H9 (cell line): ENCODE measurements at regions not wholly inside any gene's neighbourhood (a gene's known extent, or its start where the extent isn't known, plus 50 kb on each side); places are given as distances from the start of the nearest gene placed in this dataset.

ENCODE experiments used
- DNase-seq: peaks from one replicate; pipeline ENCODE4 v3.0.0-alpha.2; 2017
- H2AFZ ChIP-seq: one replicate; pipeline ENCODE4 v1.6.1; 2013; ENCODE audit warnings: mild to moderate bottlenecking, low read length, control low read depth, moderate library complexity
- H2AK5ac ChIP-seq: 2 replicates; pipeline ENCODE4 v1.6.1; 2013; ENCODE audit warnings: low read length, control low read depth, mixed read lengths; ENCODE audit not compliant: insufficient read length
- H2BK120ac ChIP-seq: one replicate; pipeline ENCODE4 v1.6.1; 2013; ENCODE audit warnings: low read depth, mild to moderate bottlenecking, low read length, control low read depth, inconsistent platforms; ENCODE audit not compliant: poor library complexity, severe bottlenecking
- H2BK12ac ChIP-seq: 2 replicates; pipeline ENCODE4 v1.6.1; 2013; ENCODE audit warnings: low read length, control low read depth, mixed read lengths, low read depth; ENCODE audit not compliant: insufficient read length
- H2BK15ac ChIP-seq: 2 replicates; pipeline ENCODE4 v1.6.1; 2013; ENCODE audit warnings: low read depth, low read length, control low read depth
- H2BK20ac ChIP-seq: one replicate; pipeline ENCODE4 v1.6.1; 2013; ENCODE audit warnings: low read depth, mild to moderate bottlenecking, low read length, control low read depth, inconsistent platforms; ENCODE audit not compliant: poor library complexity, severe bottlenecking
- H2BK5ac ChIP-seq: 2 replicates; pipeline ENCODE4 v1.6.1; 2013; ENCODE audit warnings: low read length, control low read depth, mixed read lengths; ENCODE audit not compliant: insufficient read length
- H3K14ac ChIP-seq: 2 replicates; pipeline ENCODE4 v1.6.1; 2013; ENCODE audit warnings: low read length, control low read depth; ENCODE audit not compliant: insufficient read depth
- H3K18ac ChIP-seq: 2 replicates; pipeline ENCODE4 v1.6.1; 2013; ENCODE audit warnings: low read depth, mild to moderate bottlenecking, mixed read lengths, low read length, control low read depth; ENCODE audit not compliant: insufficient read length
- H3K23ac ChIP-seq: 2 replicates; pipeline ENCODE4 v1.6.1; 2013; ENCODE audit warnings: low read length, control low read depth, mixed read lengths, low read depth; ENCODE audit not compliant: insufficient read length
- H3K23me2 ChIP-seq: 2 replicates; pipeline ENCODE4 v1.6.1; 2013; ENCODE audit warnings: low read depth, mild to moderate bottlenecking, mixed read lengths, low read length, control low read depth; ENCODE audit not compliant: insufficient read length, poor library complexity, severe bottlenecking
- H3K27ac ChIP-seq: 2 replicates; pipeline ENCODE4 v1.5.1; 2013; ENCODE audit warnings: low read length, control low read depth, mixed read lengths, low read depth; ENCODE audit not compliant: insufficient read length
- H3K27me3 ChIP-seq: 2 replicates; pipeline ENCODE4 v1.6.1; 2013; ENCODE audit warnings: low read length, control low read depth, inconsistent platforms; ENCODE audit not compliant: insufficient read depth
- H3K4ac ChIP-seq: 2 replicates; pipeline ENCODE4 v1.6.1; 2013; ENCODE audit warnings: low read depth, mild to moderate bottlenecking, control low read depth, inconsistent platforms, low read length, moderate library complexity
- H3K4me1 ChIP-seq: 2 replicates; pipeline ENCODE4 v1.6.1; 2013; ENCODE audit warnings: low read length, control low read depth, inconsistent platforms; ENCODE audit not compliant: insufficient read depth
- H3K4me2 ChIP-seq: 2 replicates; pipeline ENCODE4 v1.6.1; 2013; ENCODE audit warnings: low read length, control low read depth, mixed read lengths; ENCODE audit not compliant: insufficient read length, insufficient read depth
- H3K56ac ChIP-seq: 2 replicates; pipeline ENCODE4 v1.6.1; 2013; ENCODE audit warnings: low read depth, mild to moderate bottlenecking, mixed read lengths, low read length, control low read depth; ENCODE audit not compliant: insufficient read length
- H3K79me1 ChIP-seq: 2 replicates; pipeline ENCODE4 v1.6.1; 2013; ENCODE audit warnings: low read depth, mild to moderate bottlenecking, moderate library complexity, low read length, control low read depth, inconsistent platforms; ENCODE audit not compliant: insufficient read depth, poor library complexity, severe bottlenecking
- H3K79me2 ChIP-seq: 2 replicates; pipeline ENCODE4 v1.6.1; 2013; ENCODE audit warnings: low read length, control low read depth, inconsistent platforms; ENCODE audit not compliant: insufficient read depth
- H3K9ac ChIP-seq: 2 replicates; pipeline ENCODE4 v1.6.1; 2013; ENCODE audit warnings: low read length, control low read depth, mixed read lengths; ENCODE audit not compliant: insufficient read length; ENCODE audit errors: extremely low read depth
- H3K9me3 ChIP-seq: one replicate; pipeline ENCODE4 v1.6.1; 2013; ENCODE audit warnings: low read depth, low read length, inconsistent platforms; ENCODE audit not compliant: control insufficient read depth
- H3T11ph ChIP-seq: one replicate; pipeline ENCODE4 v1.6.1; 2013; ENCODE audit warnings: mild to moderate bottlenecking, low read length, control low read depth, inconsistent platforms
- H4K20me1 ChIP-seq: one replicate; pipeline ENCODE4 v1.6.1; 2013; ENCODE audit not compliant: control insufficient read depth, insufficient read length, insufficient read depth
- H4K5ac ChIP-seq: 2 replicates; pipeline ENCODE4 v1.6.1; 2013; ENCODE audit warnings: low read depth, mild to moderate bottlenecking, mixed read lengths, low read length, control low read depth; ENCODE audit not compliant: insufficient read length
- H4K8ac ChIP-seq: replicated peaks from 2 replicates; pipeline ENCODE4 v1.6.1; 2013; ENCODE audit warnings: low read length, control low read depth, mixed read lengths, low read depth; ENCODE audit not compliant: insufficient read length
- H4K91ac ChIP-seq: 2 replicates; pipeline ENCODE4 v1.6.1; 2013; ENCODE audit warnings: low read depth, mild to moderate bottlenecking, moderate library complexity, mixed read lengths, low read length, control low read depth; ENCODE audit not compliant: insufficient read length
- H3K27ac Mint-ChIP-seq, 3 experiments: 2 replicates in 2 of 3; 3 replicates in 1 of 3; pipeline ENCODE4 v1.8.0; 2020 to 2021; ENCODE audit warnings: mixed read lengths in 3 of 3, mild to moderate bottlenecking in 1 of 3, moderate library complexity in 1 of 3
- H3K27me3 Mint-ChIP-seq: 2 replicates; pipeline ENCODE4 v1.8.0; 2021; ENCODE audit warnings: low read depth, mild to moderate bottlenecking, moderate library complexity, mixed read lengths
- H3K36me3 Mint-ChIP-seq, 3 experiments: 2 replicates in 2 of 3; 3 replicates in 1 of 3; pipeline ENCODE4 v1.8.0; 2020 to 2021; ENCODE audit warnings: low read depth in 3 of 3, mixed read lengths in 3 of 3; ENCODE audit not compliant: insufficient read depth in 1 of 3
- H3K4me1 Mint-ChIP-seq, 2 experiments: 2 replicates each; pipeline ENCODE4 v1.8.0; 2020; ENCODE audit warnings: mixed read lengths in 2 of 2
- H3K4me3 Mint-ChIP-seq, 2 experiments: 2 replicates in 1 of 2; 3 replicates in 1 of 2; pipeline ENCODE4 v1.8.0; 2020 to 2021; ENCODE audit warnings: mild to moderate bottlenecking in 2 of 2, mixed read lengths in 2 of 2, moderate library complexity in 1 of 2
- H3K9me3 Mint-ChIP-seq, 2 experiments: 2 replicates in 1 of 2; 3 replicates in 1 of 2; pipeline ENCODE4 v1.8.0; 2020; ENCODE audit warnings: mild to moderate bottlenecking in 2 of 2, mixed read lengths in 2 of 2, moderate library complexity in 1 of 2
- CTCF ChIP-seq: fragments of 200-600 bp; sonication (generic); conservative IDR thresholded peaks from 3 replicates; pipeline ENCODE4 v1.8.0; 2021; ENCODE audit warnings: antibody characterized with exemption, mild to moderate bottlenecking
- WGBS: extraction: QIAGEN DNeasy Blood & Tissue Kit; methylation state at CpG from one replicate; pipeline ENCODE4 v1.1.7; 2013; ENCODE audit warnings: missing lambda C conversion rate, low lambda C conversion rate, mixed read lengths; ENCODE audit not compliant: insufficient read length; ENCODE audit errors: extremely low coverage; 5-methylcytosine and 5-hydroxymethylcytosine counted together

DNA sequence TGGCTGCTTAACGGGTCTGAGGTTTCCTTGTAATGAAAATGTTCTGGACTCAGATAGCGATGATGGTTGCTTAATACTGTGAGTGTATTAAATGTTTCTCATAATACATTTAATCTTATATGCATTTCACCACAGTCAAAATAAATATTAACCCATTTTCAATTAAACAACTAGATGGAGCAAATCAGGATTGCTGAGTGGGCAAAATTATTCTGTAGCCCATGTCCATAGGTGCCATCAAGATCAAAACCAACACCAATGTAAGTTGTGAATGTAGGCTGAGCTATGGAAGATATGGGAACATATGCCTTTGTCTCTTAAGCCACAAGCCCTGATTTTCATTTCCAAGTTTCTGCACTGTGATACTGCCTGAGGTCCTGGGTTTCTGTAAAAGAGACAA, 572.6 kb upstream of the EEF2KMT start:
- no peak overlapping the region for H3K27ac ChIP-seq
- H2AK5ac ChIP-seq = no peak overlapping the region
- H3K79me2 ChIP-seq = no peaks in the 10 kb centered on the region
- no peak for DNase-seq
- no peak overlapping the region for H3K4me2 ChIP-seq
- H2BK120ac ChIP-seq = no peak overlapping the region
- H3K9ac ChIP-seq = no peak overlapping the region
- no peak overlapping the region for H2BK15ac ChIP-seq
- H3K23me2 ChIP-seq = no peaks in the 10 kb centered on the region
- Mint-ChIP-seq H3K36me3 (no peaks in the 10 kb centered on the region), H3K27me3 (no peaks in the 10 kb centered on the region), H3K9me3 (no peaks in the 10 kb centered on the region), H3K27ac (no peak overlapping the region), H3K4me3 (no peak overlapping the region), H3K4me1 (peaks cover 9 to 11% of the 10 kb centered on the region in 2 experiments)
- H3K23ac ChIP-seq = no peak overlapping the region
- no peaks in the 10 kb centered on the region for H3K79me1 ChIP-seq
- no peaks in the 10 kb centered on the region for H3K9me3 ChIP-seq
- no peak overlapping the region for H4K91ac ChIP-seq
- H3K4ac ChIP-seq = no peak overlapping the region
- H3K56ac ChIP-seq = no peak overlapping the region
- no peak overlapping the region for H3T11ph ChIP-seq
- H3K27me3 ChIP-seq = no peaks in the 10 kb centered on the region
- no peak overlapping the region for H2AFZ ChIP-seq
- H3K18ac ChIP-seq = no peak overlapping the region
- no peak overlapping the region for H4K8ac ChIP-seq
- H4K5ac ChIP-seq = no peak overlapping the region
- H3K4me1 ChIP-seq = no peaks in the 10 kb centered on the region
- H3K14ac ChIP-seq = no peak overlapping the region
- TF ChIP-seq CTCF = no peak
- WGBS = no CpG with 5 or more reads among the region's 2 CpGs
- H2BK5ac ChIP-seq = no peak overlapping the region
- no peak overlapping the region for H2BK20ac ChIP-seq
- no peak overlapping the region for H2BK12ac ChIP-seq
- no peaks in the 10 kb centered on the region for H4K20me1 ChIP-seq
